Lower leg skin (tissue), 4 donors: ENCODE measurements at regions not wholly inside any gene's neighbourhood (a gene's known extent, or its start where the extent isn't known, plus 50 kb on each side); places are given as distances from the start of the nearest gene placed in this dataset.

Experiments used
- DNase-seq, 2 donors: peaks; one replicate each; pipeline ENCODE4 v3.0.0-alpha.2; 2019; ENCODE audit warnings: low spot score in 2 of 2
- H3K4me3 ChIP-seq: fragments of 200-600 bp; sonication (generic); 2 replicates; pipeline ENCODE4 v1.5.1; 2017; ENCODE audit warnings: mild to moderate bottlenecking, low read depth; ENCODE audit not compliant: poor library complexity, severe bottlenecking
- CTCF ChIP-seq, 3 donors: fragments of 450-650 bp; IDR thresholded peaks; one replicate each; pipeline ENCODE4 v1.5.1; 2016; ENCODE audit warnings: antibody characterized with exemption in 3 of 3, mild to moderate bottlenecking in 3 of 3, moderate library complexity in 2 of 3
- POLR2A ChIP-seq, 2 donors: fragments of 450-650 bp; IDR thresholded peaks; one replicate each; pipeline ENCODE4 v1.6.1; 2016 to 2017; ENCODE audit warnings: antibody characterized with exemption in 2 of 2, mild to moderate bottlenecking in 1 of 2, moderate library complexity in 1 of 2
- WGBS, 2 donors: methylation state at CpG; one replicate each; pipeline ENCODE4 v1.1.5; 2018; 5-methylcytosine and 5-hydroxymethylcytosine counted together
- intact Hi-C: fragments of 100-400 bp; cut with DNase I; formaldehyde crosslinking; loops from one replicate; pipeline ENCODE4 v1.15.0; 2023; ENCODE audit warnings: low total_unique reads

GRCh38 chr10:8725343-8725742, 670.9 kb downstream of the GATA3 start:
- TF ChIP-seq POLR2A (IDR thresholded peaks at IDR 0.05) (no peak), CTCF (IDR thresholded peaks at IDR 0.05) (no peak)
- H3K4me3 ChIP-seq = no peak overlapping the region
- intact Hi-C loops = no loop called here
- DNase-seq = peak in 1 of 2 donors; percentile 37
- WGBS, 2 donors = 84 to 86% methylated on average over 8 of the region's 8 CpGs

GRCh38 chr10:8726084-8726778, 671.7 kb downstream of the GATA3 start:
- 68 to 77% methylated on average over 3 of the region's 3 CpGs for WGBS, 2 donors
- intact Hi-C loops = no loop called here
- no peak for TF ChIP-seq CTCF (IDR thresholded peaks at IDR 0.05)
- TF ChIP-seq POLR2A (IDR thresholded peaks at IDR 0.05) = no peak
- no peak for DNase-seq
- no peak overlapping the region for H3K4me3 ChIP-seq

GRCh38 chr10:8726779-8727084, 672.2 kb downstream of the GATA3 start:
- intact Hi-C loops = no loop called here
- no peak for DNase-seq
- H3K4me3 ChIP-seq = no peak overlapping the region
- TF ChIP-seq POLR2A (IDR thresholded peaks at IDR 0.05) (no peak), CTCF (IDR thresholded peaks at IDR 0.05) (no peak)
- WGBS, 2 donors = 29 to 31% methylated on average over 5 of the region's 5 CpGs

- intact Hi-C loops = no loop called here
- 42 to 59% methylated on average over 18 of the region's 18 CpGs for WGBS, 2 donors
- DNase-seq = no peak
- no peak overlapping the region for H3K4me3 ChIP-seq
- no peak for TF ChIP-seq CTCF (IDR thresholded peaks at IDR 0.05)
Observed at GRCh38 chr10:8731121-8732095, 676.9 kb downstream of the GATA3 start.

- WGBS, 2 donors = 48 to 58% methylated on average over 3 of the region's 3 CpGs
- intact Hi-C loops = no loop called here
- no peak for DNase-seq
- H3K4me3 ChIP-seq = no peak overlapping the region
- no peak for TF ChIP-seq CTCF (IDR thresholded peaks at IDR 0.05)
- TF ChIP-seq POLR2A (IDR thresholded peaks at IDR 0.05) = no peak
Observed at GRCh38 chr10:8738987-8739386, 684.5 kb downstream of the GATA3 start.
